Lower leg skin (tissue), 4 donors: ENCODE measurements at regions not wholly inside any gene's neighbourhood (a gene's known extent, or its start where the extent isn't known, plus 50 kb on each side); places are given as distances from the start of the nearest gene placed in this dataset.
"Not testable (repeated sequence)": the region's sequence is repeated elsewhere in the genome, so short reads cannot be mapped to it uniquely, and the experiment has no call there.

Source experiments
- DNase-seq, 2 donors: peaks; one replicate each; pipeline ENCODE4 v3.0.0-alpha.2; 2019; ENCODE audit warnings: low spot score in 2 of 2
- H3K4me3 ChIP-seq: fragments of 200-600 bp; sonication (generic); 2 replicates; pipeline ENCODE4 v1.5.1; 2017; ENCODE audit warnings: mild to moderate bottlenecking, low read depth; ENCODE audit not compliant: poor library complexity, severe bottlenecking
- POLR2A ChIP-seq, 2 donors: fragments of 450-650 bp; IDR thresholded peaks; one replicate each; pipeline ENCODE4 v1.6.1; 2016 to 2017; ENCODE audit warnings: antibody characterized with exemption in 2 of 2, mild to moderate bottlenecking in 1 of 2, moderate library complexity in 1 of 2
- WGBS, 2 donors: methylation state at CpG; one replicate each; pipeline ENCODE4 v1.1.5; 2018; 5-methylcytosine and 5-hydroxymethylcytosine counted together
- intact Hi-C: fragments of 100-400 bp; cut with DNase I; formaldehyde crosslinking; loops from one replicate; pipeline ENCODE4 v1.15.0; 2023; ENCODE audit warnings: low total_unique reads
- TF ChIP-seq, protein P1 (sequence below), 3 donors: fragments of 450-650 bp; IDR thresholded peaks; one replicate each; pipeline ENCODE4 v1.5.1; 2016; ENCODE audit warnings: antibody characterized with exemption in 3 of 3, mild to moderate bottlenecking in 3 of 3, moderate library complexity in 2 of 3

DNA sequence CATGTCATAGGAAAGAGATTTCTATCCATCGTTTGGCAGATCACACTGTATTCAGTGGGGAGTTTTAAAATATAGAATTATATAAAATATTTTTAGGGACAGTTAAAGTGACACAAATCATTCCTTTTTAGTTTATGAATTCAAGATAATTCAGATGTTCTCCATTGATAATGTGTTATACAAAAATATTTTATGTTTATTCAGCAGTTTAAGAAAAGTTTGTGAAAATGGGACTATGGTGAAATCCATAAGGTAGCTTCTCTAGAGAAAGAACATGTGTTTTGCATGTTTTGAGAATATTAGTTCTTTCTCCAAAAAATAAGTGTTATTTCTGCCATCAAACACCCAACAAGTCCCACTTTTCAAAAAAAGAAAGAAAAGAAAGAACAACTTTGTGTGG is 122.9 kb downstream of the EMB start:
- no peak overlapping the region for H3K4me3 ChIP-seq
- no peak for DNase-seq
- TF ChIP-seq, protein P1, sequence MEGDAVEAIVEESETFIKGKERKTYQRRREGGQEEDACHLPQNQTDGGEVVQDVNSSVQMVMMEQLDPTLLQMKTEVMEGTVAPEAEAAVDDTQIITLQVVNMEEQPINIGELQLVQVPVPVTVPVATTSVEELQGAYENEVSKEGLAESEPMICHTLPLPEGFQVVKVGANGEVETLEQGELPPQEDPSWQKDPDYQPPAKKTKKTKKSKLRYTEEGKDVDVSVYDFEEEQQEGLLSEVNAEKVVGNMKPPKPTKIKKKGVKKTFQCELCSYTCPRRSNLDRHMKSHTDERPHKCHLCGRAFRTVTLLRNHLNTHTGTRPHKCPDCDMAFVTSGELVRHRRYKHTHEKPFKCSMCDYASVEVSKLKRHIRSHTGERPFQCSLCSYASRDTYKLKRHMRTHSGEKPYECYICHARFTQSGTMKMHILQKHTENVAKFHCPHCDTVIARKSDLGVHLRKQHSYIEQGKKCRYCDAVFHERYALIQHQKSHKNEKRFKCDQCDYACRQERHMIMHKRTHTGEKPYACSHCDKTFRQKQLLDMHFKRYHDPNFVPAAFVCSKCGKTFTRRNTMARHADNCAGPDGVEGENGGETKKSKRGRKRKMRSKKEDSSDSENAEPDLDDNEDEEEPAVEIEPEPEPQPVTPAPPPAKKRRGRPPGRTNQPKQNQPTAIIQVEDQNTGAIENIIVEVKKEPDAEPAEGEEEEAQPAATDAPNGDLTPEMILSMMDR (IDR thresholded peaks at IDR 0.05) = no peak
- WGBS, 2 donors = 38 to 53% methylated on average over 1 of the region's 1 CpG
- intact Hi-C loops = loop anchor here (10.0 kb wide), 1 partner anchor 707 kb away; no protein-coding TSS in a partner anchor

DNA sequence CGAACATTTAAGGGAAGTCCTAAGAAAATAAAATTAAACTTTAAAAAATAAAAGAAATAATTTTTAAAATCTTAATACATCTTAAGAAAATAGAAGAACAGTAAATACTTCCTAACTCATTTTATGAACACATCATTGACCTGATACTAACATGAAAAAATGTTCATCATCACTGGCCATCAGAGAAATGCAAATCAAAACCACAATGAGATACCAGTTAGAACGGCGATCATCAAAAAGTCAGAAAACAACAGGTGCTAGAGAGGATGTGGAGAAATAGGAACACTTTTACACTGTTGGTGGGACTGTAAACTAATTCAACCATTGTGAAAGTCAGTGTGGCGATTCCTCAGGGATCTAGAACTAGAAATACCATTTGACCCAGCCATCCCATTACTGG is 134.6 kb downstream of the EMB start:
- 74 to 75% methylated on average over 4 of the region's 4 CpGs for WGBS, 2 donors
- intact Hi-C loops, H3K4me3 ChIP-seq: not testable (repeated sequence)

DNA sequence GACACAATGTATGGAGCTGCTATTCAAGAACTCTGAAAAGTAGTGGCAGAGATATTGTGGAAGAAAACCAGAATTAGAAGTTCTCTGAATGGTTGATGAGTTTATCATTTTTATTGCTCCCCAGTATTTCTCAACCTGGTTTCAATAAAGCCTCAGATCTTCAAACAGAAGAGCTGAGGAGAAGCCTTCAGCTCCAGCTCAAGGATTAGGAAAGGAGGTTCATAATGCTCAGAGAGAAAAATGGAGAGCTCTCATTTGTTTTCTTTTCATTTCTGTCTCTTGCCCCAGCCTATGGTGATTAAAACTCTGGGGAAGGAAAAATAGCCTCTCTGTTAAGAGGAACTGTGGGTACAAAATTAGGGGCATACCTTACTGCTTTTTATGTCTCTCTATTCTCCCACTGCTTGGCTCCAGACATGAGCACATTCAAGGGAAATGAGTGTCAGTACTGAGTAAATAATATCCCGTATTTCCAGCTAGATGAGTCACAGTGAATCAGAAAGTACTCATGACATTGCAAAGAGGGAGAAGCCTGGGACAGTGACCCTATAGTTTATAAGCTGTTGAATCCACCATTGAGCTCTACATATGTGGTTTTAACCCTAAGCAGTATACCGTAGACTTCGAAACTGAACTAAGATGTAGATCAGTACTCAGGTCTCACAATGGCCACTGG is 138.1 kb downstream of the EMB start:
- no peak for DNase-seq
- WGBS, 2 donors = 68 to 75% methylated on average over 3 of the region's 3 CpGs
- H3K4me3 ChIP-seq = no peak overlapping the region
- TF ChIP-seq, protein P1 (IDR thresholded peaks at IDR 0.05) = no peak
- no peak for TF ChIP-seq POLR2A (IDR thresholded peaks at IDR 0.05)
- intact Hi-C loops = no loop called here

More for the DNA sequence above, 134.6 kb downstream of the EMB start:
- not testable (repeated sequence) for DNase-seq

DNA sequence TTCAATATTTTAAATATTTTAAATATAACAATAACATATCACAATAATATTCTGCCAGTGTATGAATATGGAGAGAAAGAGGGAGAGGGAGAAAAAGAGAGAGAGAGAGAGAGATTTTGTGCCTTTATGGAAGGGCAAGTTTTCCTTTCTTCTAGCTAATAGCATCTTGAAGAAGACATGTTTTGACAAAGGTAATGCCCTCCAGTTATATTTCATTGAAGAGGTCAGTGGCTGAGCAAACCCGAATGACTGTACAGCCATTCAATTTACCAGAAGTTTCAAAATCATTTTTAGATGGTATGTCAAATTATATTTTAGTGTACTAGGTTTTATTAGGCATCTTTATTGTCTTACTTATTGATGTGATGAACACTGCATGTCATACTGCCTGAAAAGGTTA is 139.3 kb downstream of the EMB start:
- intact Hi-C loops = no loop called here
- TF ChIP-seq, protein P1 (IDR thresholded peaks at IDR 0.05) = no peak
- no peak for TF ChIP-seq POLR2A (IDR thresholded peaks at IDR 0.05)
- H3K4me3 ChIP-seq = no peak overlapping the region
- no peak for DNase-seq
- 20 to 28% methylated on average over 1 of the region's 1 CpG for WGBS, 2 donors

DNA sequence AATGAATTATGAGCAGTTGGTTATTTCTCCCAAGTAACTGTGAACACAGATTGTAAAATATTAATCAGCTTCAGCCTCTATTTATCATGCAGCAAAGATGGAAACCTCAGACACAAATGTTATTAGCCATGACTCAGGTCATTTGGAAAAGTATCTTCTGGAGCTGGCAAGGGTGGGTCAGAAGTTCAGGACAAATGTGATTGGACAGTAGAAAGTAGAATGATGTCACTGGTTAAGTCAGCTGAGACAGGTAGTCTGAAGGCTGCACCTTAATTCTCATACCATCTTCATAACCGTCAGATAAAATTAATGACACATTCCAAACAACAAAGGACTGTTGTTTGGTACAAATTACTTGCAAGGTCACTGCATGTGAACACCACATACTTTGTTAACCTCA is 140.2 kb downstream of the EMB start:
- intact Hi-C loops = no loop called here
- no peak overlapping the region for H3K4me3 ChIP-seq
- WGBS, 2 donors = 70 to 74% methylated on average over 1 of the region's 1 CpG
- TF ChIP-seq POLR2A (IDR thresholded peaks at IDR 0.05) = no peak
- TF ChIP-seq, protein P1 (IDR thresholded peaks at IDR 0.05) = no peak
- DNase-seq = no peak

DNA sequence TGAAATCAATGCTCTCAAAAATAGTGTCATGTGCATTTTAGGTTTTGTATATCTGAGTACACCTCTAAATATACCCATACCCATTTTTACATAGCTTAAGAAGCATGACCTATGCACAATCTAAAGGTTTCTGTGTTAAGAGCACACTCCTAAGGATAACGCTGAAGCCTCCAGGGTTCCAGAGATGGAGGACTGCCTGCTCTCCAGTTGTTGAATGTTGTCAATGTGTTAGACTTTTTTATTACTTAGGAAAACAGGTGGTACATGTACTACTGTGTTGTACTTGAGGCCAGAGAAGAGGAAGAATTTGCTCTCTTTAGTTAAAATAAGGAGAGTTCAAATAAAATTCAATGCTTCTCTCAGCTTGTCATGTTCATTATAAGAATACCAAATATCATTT is 141.2 kb downstream of the EMB start:
- no peak overlapping the region for H3K4me3 ChIP-seq
- no peak for DNase-seq
- WGBS, 2 donors = 82 to 87% methylated on average over 1 of the region's 1 CpG
- TF ChIP-seq, protein P1 (IDR thresholded peaks at IDR 0.05) = no peak
- TF ChIP-seq POLR2A (IDR thresholded peaks at IDR 0.05) = no peak
- intact Hi-C loops = no loop called here
